ENCODE measurements at regions not wholly inside any gene's neighbourhood (a gene's known extent, or its start where the extent isn't known, plus 50 kb on each side); places are given as distances from the start of the nearest gene placed in this dataset.

DNA sequence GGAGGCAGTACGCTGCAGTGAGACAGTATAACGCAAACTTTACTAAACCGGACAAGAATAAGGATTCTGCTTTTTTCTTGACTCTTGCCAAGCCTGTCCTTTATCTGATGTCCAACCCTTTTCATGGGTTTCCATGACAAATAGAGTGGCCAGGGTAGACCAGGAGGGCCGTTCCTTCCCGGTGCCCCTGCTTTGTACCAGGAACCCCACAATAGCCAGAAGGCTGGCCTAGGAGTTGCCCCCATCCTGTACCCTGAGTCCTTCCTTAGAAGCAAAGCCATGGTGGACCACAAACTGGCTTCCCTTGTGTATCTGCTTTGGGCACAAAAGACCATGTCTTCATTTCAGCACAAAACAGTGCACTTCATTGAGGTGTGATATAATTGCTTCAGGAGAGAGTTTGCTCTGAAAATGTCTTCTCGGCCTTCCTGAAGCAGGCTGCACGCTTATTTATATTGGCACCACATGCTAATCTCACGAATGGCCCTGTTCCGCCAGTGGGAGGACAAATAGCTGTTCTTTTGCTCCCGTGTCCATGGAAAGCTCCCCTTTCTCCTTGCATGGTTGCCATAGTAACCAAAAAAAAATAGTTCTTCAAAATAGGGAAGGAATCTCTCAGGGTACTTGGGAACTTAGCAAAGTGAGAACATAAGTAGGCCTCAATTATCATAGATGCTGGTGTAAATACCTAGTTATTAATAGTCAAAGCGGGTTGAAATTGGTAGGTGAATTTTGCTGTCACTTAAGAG lies 222.1 kb downstream of the ZIC5 start:
- no peak for TF ChIP-seq ZFX (IDR thresholded peaks at IDR 0.05)
- TF ChIP-seq, protein P1, sequence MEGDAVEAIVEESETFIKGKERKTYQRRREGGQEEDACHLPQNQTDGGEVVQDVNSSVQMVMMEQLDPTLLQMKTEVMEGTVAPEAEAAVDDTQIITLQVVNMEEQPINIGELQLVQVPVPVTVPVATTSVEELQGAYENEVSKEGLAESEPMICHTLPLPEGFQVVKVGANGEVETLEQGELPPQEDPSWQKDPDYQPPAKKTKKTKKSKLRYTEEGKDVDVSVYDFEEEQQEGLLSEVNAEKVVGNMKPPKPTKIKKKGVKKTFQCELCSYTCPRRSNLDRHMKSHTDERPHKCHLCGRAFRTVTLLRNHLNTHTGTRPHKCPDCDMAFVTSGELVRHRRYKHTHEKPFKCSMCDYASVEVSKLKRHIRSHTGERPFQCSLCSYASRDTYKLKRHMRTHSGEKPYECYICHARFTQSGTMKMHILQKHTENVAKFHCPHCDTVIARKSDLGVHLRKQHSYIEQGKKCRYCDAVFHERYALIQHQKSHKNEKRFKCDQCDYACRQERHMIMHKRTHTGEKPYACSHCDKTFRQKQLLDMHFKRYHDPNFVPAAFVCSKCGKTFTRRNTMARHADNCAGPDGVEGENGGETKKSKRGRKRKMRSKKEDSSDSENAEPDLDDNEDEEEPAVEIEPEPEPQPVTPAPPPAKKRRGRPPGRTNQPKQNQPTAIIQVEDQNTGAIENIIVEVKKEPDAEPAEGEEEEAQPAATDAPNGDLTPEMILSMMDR (conservative IDR thresholded peaks at IDR 0.05): no peak
- H3K27ac ChIP-seq: no peak overlapping the region

DNA sequence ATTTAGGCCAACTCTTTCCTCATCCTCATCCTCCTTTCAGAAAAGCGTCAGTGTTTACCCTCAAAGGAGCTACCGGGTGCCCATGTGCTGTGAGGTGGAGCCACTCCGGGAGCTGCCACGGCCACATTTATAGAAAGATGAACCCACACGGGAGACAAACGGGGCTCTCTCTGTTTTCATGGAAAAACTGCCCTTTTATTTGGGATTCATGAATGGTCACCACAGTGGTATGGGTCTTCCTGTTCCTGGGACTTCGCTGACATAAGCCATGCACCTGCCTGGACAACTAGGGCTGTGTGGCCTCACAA lies 224.2 kb downstream of the ZIC5 start:
- no peak for TF ChIP-seq ZFX (IDR thresholded peaks at IDR 0.05)
- TF ChIP-seq, protein P1 (conservative IDR thresholded peaks at IDR 0.05): no peak
- H3K27ac ChIP-seq: no peak overlapping the region

DNA sequence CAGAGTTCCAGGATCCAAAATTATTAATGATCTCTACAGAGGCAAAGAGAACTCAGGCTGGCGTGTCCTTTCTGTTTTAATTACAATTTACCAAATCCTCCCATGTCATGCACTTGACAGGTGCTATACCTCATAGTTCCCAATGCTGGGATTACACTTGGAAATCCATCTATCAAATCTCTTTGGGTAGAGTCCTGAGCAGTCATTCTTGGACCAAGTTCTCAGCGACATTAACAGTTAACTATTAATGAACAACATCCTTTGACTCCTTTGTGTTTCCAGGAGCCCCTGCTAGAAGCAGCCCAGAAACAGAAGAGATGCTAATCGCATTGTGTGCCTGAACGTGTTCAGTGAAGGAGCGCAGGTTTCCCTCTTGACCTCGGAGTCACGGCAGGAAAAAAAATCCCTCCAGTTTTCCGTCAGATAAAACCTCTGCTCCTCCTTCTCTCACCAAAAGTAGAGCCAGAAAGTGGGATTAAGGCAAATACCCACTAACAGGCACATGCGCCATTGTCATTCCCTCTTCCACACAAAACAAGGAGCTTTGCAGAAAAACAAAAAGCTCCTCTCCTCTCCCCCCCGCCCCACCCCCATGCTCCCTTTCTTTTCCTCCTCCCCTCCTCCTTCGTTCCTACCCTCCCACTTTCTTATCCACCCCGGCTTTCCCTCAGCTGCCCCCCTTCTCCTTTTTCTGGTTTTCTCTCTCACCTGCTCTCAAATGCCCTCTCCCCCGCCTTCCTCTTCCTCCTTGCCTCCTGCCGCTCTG lies 224.7 kb downstream of the ZIC5 start:
- TF ChIP-seq, protein P1 (conservative IDR thresholded peaks at IDR 0.05): no peak
- no peak for TF ChIP-seq ZFX (IDR thresholded peaks at IDR 0.05)
- H3K27ac ChIP-seq: no peak overlapping the region

DNA sequence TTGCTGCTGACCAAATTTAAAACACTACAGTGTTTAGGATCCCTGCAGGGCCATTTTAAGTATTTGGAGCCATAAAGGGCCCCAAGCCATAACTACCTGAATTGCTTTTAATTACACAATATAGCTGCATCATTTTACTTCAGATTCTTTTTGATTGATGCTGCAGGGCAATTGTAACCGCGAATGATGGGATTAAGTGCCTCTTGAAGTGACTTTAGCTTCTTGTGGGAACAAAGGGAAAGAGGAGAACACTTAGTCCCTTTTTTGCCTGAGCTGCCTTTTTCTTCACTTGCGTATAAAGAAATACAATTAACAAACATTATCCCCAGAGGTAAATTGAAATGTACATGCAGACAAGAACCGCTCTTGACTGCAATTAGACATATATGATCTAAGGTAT lies 228.5 kb downstream of the ZIC5 start:
- TF ChIP-seq, protein P1 (conservative IDR thresholded peaks at IDR 0.05): no peak
- no peak for TF ChIP-seq ZFX (IDR thresholded peaks at IDR 0.05)
- no peak overlapping the region for H3K27ac ChIP-seq

DNA sequence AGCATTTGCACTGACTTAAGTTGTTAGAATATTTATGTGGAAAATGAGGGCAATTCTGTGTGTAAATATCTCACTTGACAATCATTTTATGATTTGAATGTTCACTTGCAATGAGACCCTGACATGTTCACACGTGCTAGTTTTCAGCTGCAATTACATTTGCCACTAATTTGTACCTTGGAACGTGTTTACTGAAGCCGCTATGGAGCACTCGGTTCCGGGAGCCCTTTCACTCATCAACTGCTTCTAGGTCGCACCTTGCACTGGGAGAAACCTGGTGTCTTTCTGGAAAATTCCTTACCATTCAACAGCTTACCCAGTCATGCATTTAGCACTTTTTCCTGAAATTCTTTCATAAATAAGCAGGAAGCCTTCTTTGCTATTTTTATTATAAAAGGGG lies 229.6 kb downstream of the ZIC5 start:
- H3K27ac ChIP-seq: no peak overlapping the region
- no peak for TF ChIP-seq ZFX (IDR thresholded peaks at IDR 0.05)
- TF ChIP-seq, protein P1 (conservative IDR thresholded peaks at IDR 0.05): no peak

DNA sequence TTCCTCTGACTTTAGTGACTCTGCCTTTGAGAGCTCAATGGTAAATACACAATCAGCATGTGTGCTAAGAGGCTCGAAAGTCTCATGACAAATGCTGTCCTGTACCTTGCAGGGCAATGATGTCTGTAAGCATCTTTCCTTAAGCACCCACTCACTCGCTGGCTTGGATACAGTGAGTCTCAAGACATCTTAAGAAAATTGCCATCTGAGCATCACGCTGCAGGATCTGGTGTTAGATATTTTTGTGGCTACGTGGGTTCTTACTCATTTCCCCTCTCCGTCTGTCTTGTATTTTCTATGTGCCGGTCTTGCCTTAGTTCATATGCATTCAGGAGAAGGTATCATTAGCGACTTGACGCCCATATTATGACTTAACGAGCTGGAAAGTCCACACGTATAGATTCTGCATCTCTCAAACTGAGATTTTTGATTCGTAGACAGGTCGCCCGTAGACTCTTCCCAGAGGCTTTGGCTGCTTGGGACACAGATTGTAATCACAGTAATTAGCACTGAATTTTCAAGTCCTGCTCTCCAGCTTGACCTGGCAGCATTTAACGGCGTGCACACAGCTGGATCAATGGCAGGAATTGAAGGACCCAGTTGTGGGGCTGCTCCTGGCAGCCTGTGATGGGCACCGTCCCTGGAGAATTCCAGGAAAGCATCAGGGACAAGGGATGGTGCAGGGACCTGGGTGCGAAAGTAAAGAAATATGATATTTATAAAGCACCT lies 231.2 kb downstream of the ZIC5 start:
- TF ChIP-seq, protein P1 (conservative IDR thresholded peaks at IDR 0.05): no peak
- TF ChIP-seq ZFX (IDR thresholded peaks at IDR 0.05): no peak
- H3K27ac ChIP-seq: no peak overlapping the region

DNA sequence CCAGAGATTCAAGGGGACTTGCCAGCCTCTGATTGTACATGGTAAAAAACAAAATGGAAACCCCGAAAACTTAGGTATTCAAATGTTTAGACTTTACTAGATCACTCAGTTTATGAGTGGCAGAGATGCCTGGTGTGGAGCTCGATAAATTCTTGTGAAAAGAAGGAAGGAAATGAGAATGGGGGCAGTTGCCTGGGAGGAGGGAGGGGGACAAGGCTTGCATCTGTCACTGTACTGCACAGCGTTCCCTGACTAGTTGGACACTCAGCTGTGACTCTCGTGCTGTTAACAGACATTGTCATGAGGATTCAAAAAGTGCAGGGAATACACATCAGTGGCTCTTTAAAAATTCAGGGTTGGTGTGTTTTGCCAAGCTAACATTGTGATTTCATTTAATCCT lies 232.9 kb downstream of the ZIC5 start:
- H3K27ac ChIP-seq: no peak overlapping the region
- TF ChIP-seq ZFX (IDR thresholded peaks at IDR 0.05): no peak
- TF ChIP-seq, protein P1 (conservative IDR thresholded peaks at IDR 0.05): no peak

Data from C4-2B (cell line).